GM20431 (cell line): ENCODE measurements at regions not wholly inside any gene's neighbourhood (a gene's known extent, or its start where the extent isn't known, plus 50 kb on each side); places are given as distances from the start of the nearest gene placed in this dataset.
"Not testable (repeated sequence)": the region's sequence is repeated elsewhere in the genome, so short reads cannot be mapped to it uniquely, and the experiment has no call there.

Source experiments
- in situ Hi-C: fragments of 300-500 bp; cut with MseI, MboI; formaldehyde crosslinking; loops from one replicate; pipeline ENCODE4 v1.15.0; 2020; ENCODE audit warnings: low sequenced_read_pairs; ENCODE audit not compliant: unreplicated experiment

GRCh38 chr14:56002876-56003625 is 115.2 kb upstream of the PELI2 start:
- in situ Hi-C loops = no loop called here

GRCh38 chr14:56004323-56004722 is 113.9 kb upstream of the PELI2 start:
- in situ Hi-C loops = no loop called here

- in situ Hi-C loops = no loop called here
Observed at GRCh38 chr14:56004786-56005185, 113.4 kb upstream of the PELI2 start.

GRCh38 chr14:56005191-56006053 is 112.8 kb upstream of the PELI2 start:
- in situ Hi-C loops = no loop called here

- in situ Hi-C loops = not testable (repeated sequence)
Observed at GRCh38 chr14:56007491-56007890, 110.7 kb upstream of the PELI2 start.

GRCh38 chr14:56008150-56008549 is 110.1 kb upstream of the PELI2 start:
- in situ Hi-C loops = no loop called here

- in situ Hi-C loops = not testable (repeated sequence)
Observed at GRCh38 chr14:56008661-56009060, 109.5 kb upstream of the PELI2 start.

GRCh38 chr14:56023661-56024081 is 94.5 kb upstream of the PELI2 start:
- in situ Hi-C loops = no loop called here

GRCh38 chr14:56025191-56025590 is 93.0 kb upstream of the PELI2 start:
- in situ Hi-C loops = no loop called here

GRCh38 chr14:56026506-56026905 is 91.7 kb upstream of the PELI2 start:
- in situ Hi-C loops = no loop called here

- in situ Hi-C loops = no loop called here
Observed at GRCh38 chr14:56027421-56027820, 90.8 kb upstream of the PELI2 start.

- in situ Hi-C loops = no loop called here
Observed at GRCh38 chr14:56027916-56028712, 90.1 kb upstream of the PELI2 start.

- in situ Hi-C loops = no loop called here
Observed at GRCh38 chr14:56036353-56036752, 81.9 kb upstream of the PELI2 start.

GRCh38 chr14:56040121-56040520 is 78.1 kb upstream of the PELI2 start:
- in situ Hi-C loops = no loop called here

GRCh38 chr14:56044196-56044595 is 74.0 kb upstream of the PELI2 start:
- in situ Hi-C loops = no loop called here

- in situ Hi-C loops = no loop called here
Observed at GRCh38 chr14:56046546-56046945, 71.7 kb upstream of the PELI2 start.

- in situ Hi-C loops = no loop called here
Observed at GRCh38 chr14:56046996-56047395, 71.2 kb upstream of the PELI2 start.

GRCh38 chr14:56049536-56049935 is 68.7 kb upstream of the PELI2 start:
- in situ Hi-C loops = no loop called here

GRCh38 chr14:56055511-56055910 is 62.7 kb upstream of the PELI2 start:
- in situ Hi-C loops = no loop called here

GRCh38 chr14:56056031-56056430 is 62.2 kb upstream of the PELI2 start:
- in situ Hi-C loops = no loop called here
